ENCODE measurements at regions not wholly inside any gene's neighbourhood (a gene's known extent, or its start where the extent isn't known, plus 50 kb on each side); places are given as distances from the start of the nearest gene placed in this dataset.

- no peaks in the 10 kb centered on the region for H3K36me3 Mint-ChIP-seq
- H3K4me3 Mint-ChIP-seq = no peak overlapping the region
- no peaks in the 10 kb centered on the region for H3K9me3 Mint-ChIP-seq
- DNase-seq = no peak
- WGBS (ENCODE audit: insufficient coverage) = 96% methylated on average over 5 of the region's 6 CpGs
- Histone ChIP-seq H3K27me3 (ENCODE audit: control insufficient read depth, insufficient read depth, low read length) (no peaks in the 10 kb centered on the region), H3K4me1 (ENCODE audit: control insufficient read depth, insufficient read depth, low read length) (no peaks in the 10 kb centered on the region), H3K9me3 (ENCODE audit: control insufficient read depth, insufficient read depth, low read length) (no peaks in the 10 kb centered on the region), H3K36me3 (ENCODE audit: control insufficient read depth, insufficient read depth, low read length) (no peaks in the 10 kb centered on the region), H3K4me3 (ENCODE audit: low read length) (no peak overlapping the region), H3K27ac (ENCODE audit: low read length) (no peak overlapping the region)
- intact Hi-C loops (cut with micrococcal nuclease) = no loop called here
- H3K4me1 Mint-ChIP-seq = no peaks in the 10 kb centered on the region
- ATAC-seq = no peak
- peaks cover 10 to 11% of the 10 kb centered on the region in 2 donors for H3K27me3 Mint-ChIP-seq (ENCODE audit: low read depth in 2 of 2)
- no peak for TF ChIP-seq CTCF (IDR thresholded peaks at IDR 0.05)
- no peak overlapping the region for H3K27ac Mint-ChIP-seq
Observed at GRCh38 chr16:14321542-14321941, 250.4 kb downstream of the MRTFB start.

GRCh38 chr16:14320406-14320805 is 249.3 kb downstream of the MRTFB start:
- no peak for DNase-seq
- Histone ChIP-seq H3K27me3 (ENCODE audit: control insufficient read depth, insufficient read depth, low read length) (no peaks in the 10 kb centered on the region), H3K27ac (ENCODE audit: low read length) (no peak overlapping the region), H3K36me3 (ENCODE audit: control insufficient read depth, insufficient read depth, low read length) (no peaks in the 10 kb centered on the region), H3K9me3 (ENCODE audit: control insufficient read depth, insufficient read depth, low read length) (no peaks in the 10 kb centered on the region), H3K4me1 (ENCODE audit: control insufficient read depth, insufficient read depth, low read length) (no peaks in the 10 kb centered on the region), H3K4me3 (ENCODE audit: low read length) (no peak overlapping the region)
- no peak for ATAC-seq
- Mint-ChIP-seq H3K27ac (no peak overlapping the region), H3K27me3 (ENCODE audit: low read depth in 2 of 2) (peaks cover 10 to 11% of the 10 kb centered on the region in 2 donors), H3K9me3 (no peaks in the 10 kb centered on the region), H3K4me3 (no peak overlapping the region), H3K36me3 (no peaks in the 10 kb centered on the region), H3K4me1 (no peaks in the 10 kb centered on the region)
- intact Hi-C loops (cut with micrococcal nuclease) = no loop called here
- TF ChIP-seq CTCF (IDR thresholded peaks at IDR 0.05) = no peak
- 93% methylated on average over 4 of the region's 4 CpGs for WGBS (ENCODE audit: insufficient coverage)

Measured in natural killer cell (primary cell).